IMR-90 (cell line): ENCODE measurements at regions not wholly inside any gene's neighbourhood (a gene's known extent, or its start where the extent isn't known, plus 50 kb on each side); places are given as distances from the start of the nearest gene placed in this dataset.

ENCODE experiments used
- ATAC-seq: fragments of 200-7000 bp; cut with Tn5 transposase; 2 replicates; pipeline ENCODE4 v1.9.1; 2020; ENCODE audit warnings: low read depth, mild to moderate bottlenecking, moderate library complexity
- BruUV-seq: library from RNA; stranded (reverse); fragments of 400-500 nt; replicated peaks from 2 replicates; lab custom pipeline; 2021; lab: Mats Ljungman, UMichigan
- CTCF ChIA-PET: fragments of 300-600 bp; formaldehyde crosslinking; extraction: SDS; loops from one replicate; lab custom pipeline; 2021; ENCODE audit warnings: antibody characterized with exemption; lab: Yijun Ruan, JAX
- POLR2A ChIA-PET: fragments of 300-600 bp; sonication (Branson Sonifier 250); formaldehyde crosslinking; loops from one replicate; lab custom pipeline; 2022; ENCODE audit warnings: antibody characterized with exemption; ENCODE audit not compliant: unreplicated experiment; lab: Charles Lee
- DNase-seq: peaks from one replicate; pipeline ENCODE4 v3.0.0; 2013
- H2AFZ ChIP-seq: replicated peaks from 2 replicates; pipeline ENCODE3; 2013; ENCODE audit warnings: low read length, mild to moderate bottlenecking; ENCODE audit not compliant: poor library complexity
- H2AK5ac ChIP-seq: 2 replicates; pipeline ENCODE4 v1.6.1; 2013; ENCODE audit warnings: low read depth, low read length, inconsistent platforms
- H2AK9ac ChIP-seq: replicated peaks from 2 replicates; pipeline ENCODE3; 2013; ENCODE audit warnings: mild to moderate bottlenecking, low read depth, low read length, moderate library complexity; ENCODE audit not compliant: poor library complexity
- H2BK120ac ChIP-seq: 2 replicates; pipeline ENCODE4 v1.6.1; 2013; ENCODE audit warnings: low read depth, low read length, inconsistent platforms
- H2BK15ac ChIP-seq: 3 replicates; pipeline ENCODE4 v1.6.1; 2013; ENCODE audit warnings: low read depth, low read length, inconsistent platforms
- H2BK20ac ChIP-seq: 2 replicates; pipeline ENCODE4 v1.6.1; 2013; ENCODE audit warnings: low read depth, mild to moderate bottlenecking, inconsistent platforms, low read length, moderate library complexity
- H2BK5ac ChIP-seq: 2 replicates; pipeline ENCODE4 v1.6.1; 2013; ENCODE audit warnings: mild to moderate bottlenecking, low read depth, low read length, inconsistent platforms; ENCODE audit not compliant: poor library complexity, severe bottlenecking
- H3K14ac ChIP-seq: replicated peaks from 2 replicates; pipeline ENCODE4 v1.6.1; 2013; ENCODE audit warnings: low read depth, low read length, inconsistent platforms
- H3K18ac ChIP-seq: 2 replicates; pipeline ENCODE4 v1.6.1; 2013; ENCODE audit warnings: low read depth, low read length, control low read depth
- H3K23ac ChIP-seq: 2 replicates; pipeline ENCODE4 v1.6.1; 2013; ENCODE audit warnings: low read depth, low read length, inconsistent platforms
- H3K27ac ChIP-seq: 2 replicates; pipeline ENCODE4 v1.5.1; 2013; ENCODE audit warnings: mild to moderate bottlenecking, control low read depth, low read length; ENCODE audit not compliant: insufficient read depth
- H3K27me3 ChIP-seq: 2 replicates; pipeline ENCODE4 v1.6.1; 2013; ENCODE audit warnings: low read length; ENCODE audit not compliant: control insufficient read depth, insufficient read depth
- H3K36me3 ChIP-seq: 2 replicates; pipeline ENCODE4 v1.6.1; 2013; ENCODE audit warnings: low read length, mixed read lengths; ENCODE audit not compliant: control insufficient read depth, insufficient read depth
- H3K4ac ChIP-seq: 2 replicates; pipeline ENCODE4 v1.6.1; 2013; ENCODE audit warnings: low read depth, low read length, inconsistent platforms
- H3K4me1 ChIP-seq: 2 replicates; pipeline ENCODE4 v1.6.1; 2013; ENCODE audit warnings: low read length, mixed read lengths; ENCODE audit not compliant: control insufficient read depth, insufficient read depth
- H3K4me2 ChIP-seq: 2 replicates; pipeline ENCODE4 v1.6.1; 2013; ENCODE audit warnings: low read depth, mild to moderate bottlenecking, control low read depth, low read length, moderate library complexity
- H3K4me3 ChIP-seq: 2 replicates; pipeline ENCODE4 v1.5.1; 2013; ENCODE audit warnings: low read depth, mild to moderate bottlenecking, control low read depth, low read length, moderate library complexity; ENCODE audit not compliant: insufficient read depth
- H3K56ac ChIP-seq: 2 replicates; pipeline ENCODE4 v1.6.1; 2013; ENCODE audit warnings: low read length, inconsistent platforms; ENCODE audit not compliant: insufficient read depth; ENCODE audit errors: extremely low read depth
- H3K79me1 ChIP-seq, 2 experiments: 2 replicates each; pipeline ENCODE4 v1.6.1; 2013; ENCODE audit warnings: low read length in 2 of 2, inconsistent platforms in 1 of 2, low read depth in 1 of 2
- H3K9ac ChIP-seq: 2 replicates; pipeline ENCODE4 v1.6.1; 2013; ENCODE audit warnings: low read depth, low read length, control low read depth
- H3K9me1 ChIP-seq: 2 replicates; pipeline ENCODE4 v1.6.1; 2013; ENCODE audit warnings: low read length, inconsistent platforms; ENCODE audit not compliant: insufficient read depth
- H3K9me3 ChIP-seq: 2 replicates; pipeline ENCODE4 v1.6.1; 2013; ENCODE audit warnings: low read length; ENCODE audit not compliant: control insufficient read depth, insufficient read depth
- H4K20me1 ChIP-seq: 2 replicates; pipeline ENCODE4 v1.6.1; 2013; ENCODE audit warnings: low read length, inconsistent platforms; ENCODE audit not compliant: insufficient read depth
- H4K5ac ChIP-seq: 2 replicates; pipeline ENCODE4 v1.6.1; 2013; ENCODE audit warnings: mild to moderate bottlenecking, low read depth, low read length, control low read depth
- H4K8ac ChIP-seq, 2 experiments: 2 replicates each; pipeline ENCODE4 v1.6.1; 2013; ENCODE audit warnings: low read depth in 2 of 2, low read length in 2 of 2, control low read depth in 1 of 2, inconsistent platforms in 1 of 2
- H4K91ac ChIP-seq: 2 replicates; pipeline ENCODE4 v1.6.1; 2013; ENCODE audit warnings: low read depth, low read length, inconsistent platforms; ENCODE audit not compliant: insufficient read depth
- CEBPB ChIP-seq: IDR thresholded peaks from 2 replicates; pipeline ENCODE4 v1.6.1; 2012; ENCODE audit warnings: low read depth, low read length, improper control_type of control experiment
- CTCF ChIP-seq: conservative IDR thresholded peaks from 2 replicates; pipeline ENCODE4 v1.5.1; 2012; ENCODE audit warnings: mild to moderate bottlenecking, low read depth, low read length, improper control_type of control experiment
- WGBS, 2 experiments: methylation state at CpG; one replicate each; pipeline versions ENCODE4 v1.1.5 to v1.1.7; 2013; ENCODE audit warnings: missing lambda C conversion rate in 2 of 2; ENCODE audit not compliant: insufficient read length in 1 of 2; ENCODE audit errors: extremely low coverage in 2 of 2; 5-methylcytosine and 5-hydroxymethylcytosine counted together
- dilution Hi-C: fragments of 300-500 bp; cut with HindIII; formaldehyde crosslinking; loops from one replicate; pipeline ENCODE4 v1.14.3; 2018; ENCODE audit warnings: low sequenced_read_pairs; ENCODE audit not compliant: unreplicated experiment
- in situ Hi-C: fragments of 300-500 bp; cut with MboI; formaldehyde crosslinking; loops from 3 replicates; pipeline ENCODE4 v1.14.3; 2019; ENCODE audit warnings: low sequenced_read_pairs, inconsistent platforms, mixed read lengths
- intact Hi-C: fragments of 100-400 bp; cut with micrococcal nuclease; formaldehyde crosslinking; loops from 2 replicates; pipeline ENCODE4 v1.10.0; 2022

- no peak overlapping the region for H4K5ac ChIP-seq
- no peaks in the 10 kb centered on the region; the same call in 1 of the 2 replicates for H3K9me3 ChIP-seq
- H2BK20ac ChIP-seq, result no peak overlapping the region
- CTCF ChIA-PET, result no interaction called here
- H2AK5ac ChIP-seq, result no peak overlapping the region
- no peaks in the 10 kb centered on the region for H3K9me1 ChIP-seq
- no peak overlapping the region for H3K23ac ChIP-seq
- no peak overlapping the region for H3K4me3 ChIP-seq
- H2AFZ ChIP-seq, result no peak overlapping the region
- H3K4me2 ChIP-seq, result no peak overlapping the region
- no peak overlapping the region for H2BK120ac ChIP-seq
- H3K14ac ChIP-seq, result no peak overlapping the region
- H3K18ac ChIP-seq, result no peak overlapping the region
- intact Hi-C loops, result no loop called here
- H4K91ac ChIP-seq, result no peak overlapping the region
- DNase-seq, result no peak
- no CpG with 5 or more reads among the region's 7 CpGs for WGBS, 2 experiments
- no peaks in the 10 kb centered on the region for H3K27me3 ChIP-seq
- no TSS peak for BruUV-seq
- in situ Hi-C loops, result no loop called here
- H3K56ac ChIP-seq, result no peak overlapping the region
- H3K4ac ChIP-seq, result no peak overlapping the region
- H3K36me3 ChIP-seq, result no peaks in the 10 kb centered on the region
- H3K79me1 ChIP-seq, result no peaks in the 10 kb centered on the region
- no peak overlapping the region for H3K9ac ChIP-seq
- H3K27ac ChIP-seq, result no peak overlapping the region
- no peaks in the 10 kb centered on the region for H4K20me1 ChIP-seq
- POLR2A ChIA-PET, result no interaction called here
- peak; percentile 69 for TF ChIP-seq CEBPB
- no peak for TF ChIP-seq CTCF
- no peak overlapping the region for H4K8ac ChIP-seq
- H3K4me1 ChIP-seq, result no peaks in the 10 kb centered on the region
- H2BK5ac ChIP-seq, result no peak overlapping the region
- no peak overlapping the region for H2AK9ac ChIP-seq
- dilution Hi-C loops, result no loop called here
- no peak overlapping the region for H2BK15ac ChIP-seq
- no peak for ATAC-seq
These were observed 288.5 kb upstream of the RUNX1 start for GRCh38 chr21:35337573-35337972.
